Skin epidermis (tissue), 12 donors: ENCODE measurements at regions not wholly inside any gene's neighbourhood (a gene's known extent, or its start where the extent isn't known, plus 50 kb on each side); places are given as distances from the start of the nearest gene placed in this dataset.
"Not testable (repeated sequence)": the region's sequence is repeated elsewhere in the genome, so short reads cannot be mapped to it uniquely, and the experiment has no call there.

Experiments
- H3K27ac ChIP-seq, 21 experiments: fragments of 200-600 bp; sonication (generic) in 11 of 21; one replicate each; pipeline ENCODE4 v1.5.0; 2020; ENCODE audit warnings: mild to moderate bottlenecking in 3 of 21, inconsistent platforms in 2 of 21, moderate library complexity in 2 of 21
- H3K4me3 ChIP-seq, 7 experiments: fragments of 200-600 bp; sonication (generic) in 2 of 7; one replicate each; pipeline ENCODE4 v1.5.0; 2020; ENCODE audit warnings: inconsistent platforms in 2 of 7, mild to moderate bottlenecking in 2 of 7, moderate library complexity in 1 of 7

DNA sequence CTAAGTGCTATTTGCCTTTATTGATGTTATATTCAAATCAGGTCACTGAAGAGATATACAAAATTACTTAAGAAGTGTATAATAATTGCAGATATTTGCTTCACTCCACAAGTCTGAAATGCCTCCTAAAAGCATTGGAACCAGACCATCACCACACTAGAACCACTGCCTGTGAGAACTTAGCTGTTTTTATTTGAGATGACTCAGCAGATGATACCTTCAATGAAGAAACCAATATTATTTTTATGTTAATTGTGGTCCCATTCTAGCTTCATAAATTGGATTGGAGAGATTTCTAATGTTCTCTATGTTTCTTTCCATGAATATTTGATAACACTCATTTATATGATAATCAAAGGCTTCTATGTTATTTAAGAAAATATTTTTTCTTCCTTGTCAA lies 740.6 kb downstream of the KCNT2 start:
- Histone ChIP-seq H3K27ac (no peak overlapping the region), H3K4me3 (no peak overlapping the region)

DNA sequence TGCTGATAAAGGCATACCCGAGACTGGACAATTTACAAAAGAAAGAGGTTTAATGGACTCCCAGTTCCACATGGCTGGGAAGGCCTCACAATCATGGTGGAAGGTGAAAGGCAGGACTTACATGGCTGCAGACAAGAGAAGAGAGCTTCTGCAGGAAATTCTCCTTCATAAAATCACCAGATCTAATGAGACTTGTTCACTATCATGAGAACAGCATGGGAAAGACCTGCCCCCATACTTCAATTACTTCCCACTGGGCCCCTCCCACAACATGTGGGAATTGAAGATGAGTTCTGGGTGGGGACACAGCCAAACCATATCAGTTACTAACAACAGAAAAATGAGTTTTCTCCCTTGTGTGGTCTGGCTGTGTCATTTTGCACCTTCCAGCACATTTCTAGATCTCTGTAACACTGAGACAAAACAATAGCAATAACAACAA lies 741.4 kb downstream of the KCNT2 start:
- H3K27ac ChIP-seq = no peak overlapping the region

DNA sequence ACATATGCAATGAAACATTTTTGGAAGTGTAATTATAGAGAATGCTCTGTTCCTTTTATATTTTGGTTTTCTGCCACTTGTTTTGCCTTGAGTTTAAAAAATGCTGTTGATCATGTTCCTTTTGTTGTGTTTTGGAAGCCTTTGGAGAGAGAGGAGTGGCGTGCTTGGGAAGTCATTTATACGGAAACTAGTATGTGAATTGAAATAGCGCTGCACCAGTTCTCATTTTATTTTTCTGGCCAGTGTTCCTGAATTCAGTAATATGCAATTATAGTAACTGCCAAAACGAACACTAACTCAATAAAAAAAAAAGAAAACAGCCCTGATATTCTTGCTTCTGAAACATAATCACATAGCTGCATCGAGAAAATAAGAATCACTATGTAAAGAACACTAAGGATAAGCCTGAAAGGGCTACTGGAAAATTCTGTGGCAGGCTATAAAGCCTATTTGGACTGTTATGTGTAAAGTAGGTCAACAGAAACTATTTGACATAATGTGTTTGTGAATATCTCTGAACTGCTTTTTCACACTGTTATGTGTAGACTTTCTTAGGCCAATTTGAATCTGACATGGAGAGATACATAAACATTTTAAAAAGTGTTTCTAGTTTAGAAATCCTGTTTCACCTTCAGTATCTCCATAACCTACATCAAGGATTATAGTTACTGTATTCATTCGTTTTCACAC lies 742.0 kb downstream of the KCNT2 start:
- no peak overlapping the region for H3K4me3 ChIP-seq
- H3K27ac ChIP-seq = no peak overlapping the region

More for the DNA sequence above, 741.4 kb downstream of the KCNT2 start:
- H3K4me3 ChIP-seq = no peak overlapping the region

DNA sequence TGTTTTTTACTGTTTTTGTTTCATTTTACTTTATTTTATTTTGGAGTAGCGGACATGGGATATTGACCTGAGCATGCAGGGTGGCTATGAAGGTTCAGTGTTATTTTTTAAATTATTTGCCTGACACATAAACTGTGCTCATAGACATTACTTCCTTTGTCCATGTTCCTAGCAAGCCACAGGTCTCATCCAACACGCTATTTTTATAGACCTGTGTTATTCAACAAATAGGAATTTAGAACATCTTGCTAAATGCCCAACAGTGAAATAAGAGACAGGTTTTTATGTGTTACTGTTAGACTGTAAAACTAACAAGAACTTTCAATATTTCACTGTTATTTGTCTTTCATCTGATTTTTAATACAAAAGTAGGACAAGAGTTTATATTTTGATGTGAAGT lies 756.4 kb downstream of the KCNT2 start:
- Histone ChIP-seq H3K27ac (no peak overlapping the region), H3K4me3 (no peak overlapping the region)

DNA sequence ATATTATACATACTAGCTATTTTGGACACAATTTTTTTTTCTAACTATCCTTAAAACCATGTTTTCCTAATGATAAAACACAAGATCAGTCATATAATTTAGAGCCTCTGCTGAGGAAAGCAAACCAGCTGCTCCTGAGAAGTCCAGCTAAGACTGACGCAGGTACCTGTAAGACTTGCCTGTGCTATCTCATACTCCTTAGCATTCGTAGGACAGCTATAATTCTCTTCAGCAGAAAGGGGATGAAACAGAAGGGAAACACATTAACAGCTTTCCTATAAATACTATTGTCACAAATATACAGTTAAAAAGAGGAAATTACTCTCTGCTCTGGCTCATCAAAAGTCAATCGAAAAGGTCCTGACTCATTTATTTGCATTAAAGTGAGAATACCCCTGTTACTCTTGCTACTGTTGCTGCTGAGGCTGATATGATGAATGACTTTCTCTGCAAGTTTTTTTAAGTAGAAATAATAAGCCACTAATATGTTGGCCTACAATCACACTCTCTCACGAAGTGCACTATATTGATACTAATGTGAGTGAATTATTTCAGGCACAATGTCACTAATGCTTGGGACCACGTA lies 757.1 kb downstream of the KCNT2 start:
- Histone ChIP-seq H3K4me3 (no peak overlapping the region), H3K27ac (no peak overlapping the region)

DNA sequence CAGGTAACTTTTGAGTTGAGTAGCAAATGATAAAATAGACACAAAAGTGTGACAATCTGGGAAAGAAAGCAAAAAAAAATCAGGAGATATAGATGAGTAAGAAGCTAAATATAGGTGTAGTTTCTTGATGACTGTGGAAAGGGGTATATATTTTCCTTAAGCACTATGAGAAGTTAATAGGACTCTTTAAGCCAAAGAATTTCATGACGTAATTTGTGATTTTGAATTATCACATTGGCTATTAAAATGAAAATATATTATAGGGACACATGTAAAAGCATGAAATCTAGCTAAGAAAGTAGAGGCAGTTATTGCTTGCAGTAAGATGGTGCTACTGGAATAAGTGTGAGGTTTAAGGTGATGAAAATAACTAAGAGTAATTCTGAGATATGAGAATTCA lies 759.1 kb downstream of the KCNT2 start:
- Histone ChIP-seq H3K4me3 (no peak overlapping the region), H3K27ac (no peak overlapping the region)

DNA sequence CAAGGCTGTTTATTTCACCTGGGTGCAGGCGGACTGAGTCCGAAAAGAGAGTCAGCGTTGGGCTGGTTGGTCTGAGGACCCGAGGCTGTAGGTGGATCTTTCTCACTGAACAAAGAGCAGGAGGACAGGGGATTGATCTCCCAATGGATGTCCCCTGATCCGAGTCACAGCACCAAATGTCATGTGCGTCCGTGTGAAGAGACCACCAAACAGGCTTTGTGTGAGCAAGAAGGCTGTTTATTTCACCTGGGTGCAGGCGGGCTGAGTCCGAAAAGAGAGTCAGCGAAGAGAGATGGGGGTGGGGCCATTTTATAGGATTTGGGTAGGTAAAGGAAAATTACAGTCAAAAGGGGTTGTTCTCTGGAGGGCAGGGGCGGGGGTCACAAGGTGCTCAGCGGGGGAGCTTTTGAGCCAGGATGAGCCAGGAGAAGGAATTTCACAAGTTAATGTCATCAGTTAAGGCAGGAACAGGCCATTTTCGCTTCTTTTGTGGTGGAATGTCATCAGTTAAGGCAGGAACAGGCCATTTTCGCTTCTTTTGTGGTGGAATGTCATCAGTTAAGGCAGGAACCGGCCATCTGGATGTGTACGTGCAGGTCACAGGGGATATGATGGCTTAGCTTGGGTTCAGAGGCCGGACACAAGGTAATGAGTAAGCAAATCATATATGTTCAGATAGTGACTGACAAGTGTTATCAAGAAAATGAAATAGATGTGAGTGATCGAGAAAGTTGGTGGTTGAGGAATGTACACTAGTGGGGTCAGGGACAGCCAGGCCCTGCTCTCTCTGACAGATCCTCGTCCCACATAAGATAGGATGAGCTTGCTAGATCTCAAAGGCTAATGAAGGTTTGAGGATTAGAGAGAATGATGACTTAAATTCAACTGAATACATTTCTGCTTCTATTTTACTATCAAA lies 760.0 kb downstream of the KCNT2 start:
- not testable (repeated sequence) for H3K4me3 ChIP-seq, H3K27ac ChIP-seq

DNA sequence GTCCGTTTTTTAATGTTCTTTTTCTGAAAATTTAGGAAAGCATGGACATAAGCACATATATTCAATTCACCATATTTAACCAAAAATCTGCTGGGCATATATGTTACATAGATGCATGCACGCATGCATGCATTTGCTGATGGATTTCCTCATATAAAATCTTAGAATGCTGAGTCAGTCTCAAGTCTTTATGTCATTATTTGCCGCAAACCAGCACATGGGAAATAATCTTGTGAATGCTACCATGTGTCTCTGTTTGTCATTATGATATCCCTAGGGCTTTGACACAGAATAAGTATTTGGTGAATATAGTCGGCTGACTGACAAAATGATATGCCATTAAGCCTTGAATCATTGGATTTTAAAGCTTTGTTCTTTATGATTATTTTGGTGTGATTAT lies 776.5 kb downstream of the KCNT2 start:
- H3K27ac ChIP-seq = no peak overlapping the region
- no peak overlapping the region for H3K4me3 ChIP-seq

DNA sequence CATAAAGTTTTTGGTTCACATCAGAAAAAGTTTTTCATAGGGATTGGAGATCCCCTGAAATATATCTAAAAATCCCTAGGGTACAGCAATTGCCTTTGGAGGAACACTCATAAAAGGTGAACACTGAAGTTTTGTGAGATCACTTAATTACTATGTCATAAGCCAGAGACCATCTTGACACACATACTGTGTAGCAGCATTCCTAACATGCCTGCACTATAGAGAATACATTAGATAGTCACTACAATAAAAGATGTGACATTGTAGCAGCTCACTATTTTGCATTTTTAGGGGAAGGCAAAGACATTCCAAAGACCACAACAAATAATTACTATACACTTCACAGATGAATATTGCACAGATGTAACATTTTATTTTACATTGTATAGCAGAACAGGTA lies 779.9 kb downstream of the KCNT2 start:
- no peak overlapping the region for H3K27ac ChIP-seq
- H3K4me3 ChIP-seq = no peak overlapping the region

DNA sequence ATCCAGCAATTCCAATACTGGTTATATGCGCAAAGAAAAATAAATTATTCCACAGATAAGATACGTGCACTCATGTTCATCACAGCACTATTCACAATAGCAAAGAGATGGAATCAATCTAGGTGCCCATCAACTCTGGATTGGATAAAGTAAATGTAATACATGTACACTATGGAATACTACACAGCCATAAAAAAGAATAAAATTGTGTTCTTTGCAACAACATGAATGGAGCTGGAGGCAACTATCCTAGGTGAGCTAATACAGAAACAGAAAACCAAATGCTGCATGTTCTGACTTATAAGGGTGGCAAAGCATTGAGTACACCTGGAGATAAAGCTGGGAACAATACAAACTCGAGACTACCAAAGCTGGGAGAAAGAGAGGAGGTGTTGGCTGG lies 787.3 kb downstream of the KCNT2 start:
- Histone ChIP-seq H3K27ac (no peak overlapping the region), H3K4me3 (no peak overlapping the region)

DNA sequence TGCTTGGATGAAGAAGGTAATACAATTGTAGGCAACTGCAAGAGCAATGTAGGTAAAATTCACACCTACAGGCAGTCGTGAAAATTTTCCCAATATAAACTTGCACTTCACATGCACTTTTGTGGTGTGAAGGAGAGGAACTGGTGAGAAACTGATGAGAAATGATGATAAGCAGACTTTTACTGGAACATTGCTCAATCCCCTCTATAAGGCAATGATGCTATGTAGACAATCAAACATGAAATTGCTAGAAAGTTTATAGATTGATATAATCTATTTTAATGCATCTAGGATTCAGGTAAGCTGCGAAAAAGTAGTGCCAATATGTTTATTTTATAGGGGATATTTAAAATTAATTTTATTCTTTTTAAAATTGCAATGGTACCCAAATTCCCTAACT lies 802.2 kb downstream of the KCNT2 start:
- Histone ChIP-seq H3K4me3 (no peak overlapping the region), H3K27ac (no peak overlapping the region)

DNA sequence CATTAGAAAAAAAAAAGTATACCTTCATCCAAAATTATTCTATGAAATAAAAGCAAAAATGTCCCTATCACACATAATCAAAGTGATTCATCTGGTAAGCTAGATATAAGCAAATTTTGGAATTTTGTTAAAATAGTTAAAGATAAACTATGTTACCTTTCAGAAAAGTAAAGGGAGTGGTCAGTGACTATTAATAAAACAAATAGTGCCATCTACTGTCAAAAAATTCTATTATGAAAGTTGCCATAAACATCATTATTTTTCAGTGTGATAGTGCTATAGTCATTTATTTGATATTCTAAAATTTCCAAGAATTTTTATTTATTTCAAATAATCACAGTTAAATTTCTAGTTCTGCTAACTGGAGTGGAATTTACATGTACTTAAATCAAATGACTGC lies 803.7 kb downstream of the KCNT2 start:
- H3K4me3 ChIP-seq = no peak overlapping the region
- H3K27ac ChIP-seq = no peak overlapping the region

DNA sequence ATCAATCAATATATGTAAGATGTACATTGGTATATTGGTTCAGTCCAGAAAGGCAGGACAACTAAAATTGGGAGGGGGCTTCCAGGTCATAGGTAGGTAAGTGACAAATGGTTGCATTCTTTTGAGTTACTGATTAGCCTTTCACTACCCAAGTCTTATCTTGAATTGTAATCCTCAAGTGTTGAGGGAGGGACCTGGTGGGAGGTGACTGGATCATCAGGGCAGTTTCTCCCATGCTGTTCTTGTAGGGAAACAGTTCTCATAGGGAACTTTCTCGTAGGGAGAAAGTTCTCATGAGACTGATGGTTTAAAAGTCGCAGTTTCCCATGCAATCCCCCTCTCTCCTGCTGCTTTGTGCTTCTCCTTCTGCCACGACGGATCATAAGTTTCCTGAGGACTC lies 809.2 kb downstream of the KCNT2 start:
- Histone ChIP-seq H3K27ac (no peak overlapping the region), H3K4me3 (no peak overlapping the region)

DNA sequence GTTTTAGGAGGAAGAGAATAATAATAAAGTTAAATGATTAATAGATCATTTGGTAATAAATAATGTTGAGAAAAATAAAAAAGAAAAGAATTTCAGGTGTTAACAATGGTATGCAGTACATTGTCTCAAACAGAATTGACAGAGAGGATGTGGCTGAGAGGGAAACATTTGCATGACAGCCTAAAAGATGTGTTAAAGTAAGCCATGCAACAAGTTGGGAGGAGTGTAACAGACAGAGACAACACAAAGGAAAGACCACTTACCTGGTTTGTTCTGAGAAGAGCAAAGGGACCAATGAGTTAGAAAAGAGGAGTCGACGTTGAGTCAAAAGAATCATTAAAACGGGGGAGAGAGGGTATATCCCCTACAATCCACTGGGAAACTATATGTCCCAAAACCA lies 814.0 kb downstream of the KCNT2 start:
- Histone ChIP-seq H3K27ac (no peak overlapping the region), H3K4me3 (no peak overlapping the region)

DNA sequence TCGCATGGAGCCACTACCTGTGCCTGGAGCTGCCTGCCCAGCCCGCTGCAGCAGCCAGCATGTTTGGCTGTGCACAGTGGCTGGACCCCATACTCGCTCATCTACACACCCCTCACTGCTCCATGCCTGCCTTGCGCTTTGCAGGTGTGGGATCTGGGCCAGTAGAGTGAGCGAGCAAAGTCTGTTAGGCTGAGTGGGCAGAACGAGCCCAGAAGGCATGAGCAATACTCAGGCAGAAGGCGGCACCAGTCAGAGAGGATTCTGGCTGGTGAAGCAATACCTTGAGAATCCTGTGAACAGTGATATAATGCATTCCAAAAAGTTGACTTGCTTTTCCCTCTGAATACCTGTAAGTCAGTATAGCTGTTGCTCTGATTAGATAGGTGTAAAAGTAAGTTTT lies 816.4 kb downstream of the KCNT2 start:
- Histone ChIP-seq H3K27ac (no peak overlapping the region), H3K4me3 (no peak overlapping the region)

DNA sequence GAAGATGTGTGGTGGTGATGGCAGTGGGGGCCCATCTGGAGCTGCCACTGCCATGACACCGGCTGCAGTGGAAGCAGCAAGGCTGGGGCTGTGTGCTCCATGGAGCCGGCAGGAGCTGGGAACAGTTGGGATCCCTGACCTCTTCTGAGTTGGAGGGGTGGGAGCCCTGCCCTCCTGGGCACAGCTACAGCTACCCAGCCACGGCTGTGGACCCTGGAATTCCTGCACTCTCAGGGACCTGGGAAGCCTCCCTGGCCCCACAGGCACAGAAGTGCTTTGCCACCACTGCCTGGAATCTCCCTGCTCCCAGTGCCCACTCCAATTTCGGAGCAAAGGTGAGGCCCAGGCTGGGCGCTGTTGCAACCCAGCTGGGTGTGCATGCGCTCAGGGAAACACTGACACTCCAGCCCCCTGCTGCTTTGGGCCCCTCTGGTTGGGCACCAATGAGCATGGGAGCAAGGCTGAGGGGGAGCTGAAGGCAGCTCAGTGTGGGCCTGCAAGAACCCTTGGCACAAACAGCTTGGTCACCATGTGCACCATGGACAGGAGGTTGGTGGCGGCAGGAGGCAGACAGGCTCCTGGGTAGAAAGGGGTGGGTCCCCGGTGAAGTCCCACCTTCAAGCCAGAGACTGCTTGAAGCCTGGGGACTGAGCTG lies 817.6 kb downstream of the KCNT2 start:
- Histone ChIP-seq H3K27ac (no peak overlapping the region), H3K4me3 (no peak overlapping the region)

DNA sequence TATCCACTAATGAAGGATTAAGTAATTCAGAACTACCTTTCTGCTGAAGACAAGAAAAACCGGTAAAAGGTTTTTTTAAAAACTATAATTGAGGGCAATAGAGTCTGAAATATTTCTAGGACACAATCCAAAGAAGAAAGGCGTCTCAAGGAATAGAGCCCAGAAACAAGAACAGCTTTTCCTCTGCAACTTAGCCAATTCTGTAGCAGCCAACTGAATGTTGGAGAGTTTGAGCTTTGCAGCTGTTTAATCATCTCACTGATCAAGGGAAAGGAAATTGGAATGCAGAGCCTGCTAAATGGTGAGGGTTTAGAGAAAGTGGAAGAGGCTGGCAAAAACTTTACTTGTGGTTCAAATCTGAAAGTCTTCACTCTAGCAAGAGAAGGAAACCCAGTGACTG lies 818.9 kb downstream of the KCNT2 start:
- Histone ChIP-seq H3K4me3 (no peak overlapping the region), H3K27ac (no peak overlapping the region)

DNA sequence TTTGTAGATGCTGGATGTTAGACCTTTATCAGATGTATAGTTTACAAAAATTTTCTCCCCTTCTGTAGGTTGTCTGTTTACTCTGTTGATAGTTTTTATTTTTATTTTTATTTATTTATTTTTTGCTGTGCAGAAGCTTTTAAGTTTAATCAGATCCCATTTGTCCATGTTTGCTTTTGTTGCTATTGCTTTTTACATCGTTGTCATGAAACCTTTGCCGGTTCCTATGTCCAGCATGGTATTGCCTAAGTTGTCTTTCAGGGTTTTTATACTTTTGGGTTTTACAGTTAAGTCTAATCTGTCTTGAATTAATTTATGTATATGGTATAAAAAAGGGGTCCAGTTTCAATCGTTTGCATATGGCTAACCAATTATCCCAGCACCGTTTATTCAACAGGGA lies 819.5 kb downstream of the KCNT2 start:
- Histone ChIP-seq H3K4me3 (no peak overlapping the region), H3K27ac (no peak overlapping the region)

DNA sequence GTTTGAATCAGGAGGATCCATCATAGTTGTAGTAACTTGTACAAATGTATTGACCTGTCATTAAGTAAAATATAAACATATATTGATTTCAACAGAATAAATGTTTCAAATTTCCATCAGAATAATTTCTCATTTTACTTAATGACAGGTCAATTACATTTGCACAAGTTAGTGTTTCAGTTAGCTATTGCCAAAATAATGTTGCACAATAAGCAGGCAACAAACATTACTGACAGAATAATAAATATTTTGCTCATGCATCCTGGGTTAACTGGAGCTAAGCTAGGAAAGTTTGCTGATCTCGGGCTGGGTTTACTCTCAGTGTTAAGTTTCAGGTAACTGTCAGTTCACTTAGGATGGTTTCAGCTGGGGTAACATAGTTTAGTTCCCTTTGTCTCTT lies 822.4 kb downstream of the KCNT2 start:
- Histone ChIP-seq H3K4me3 (no peak overlapping the region), H3K27ac (no peak overlapping the region)

DNA sequence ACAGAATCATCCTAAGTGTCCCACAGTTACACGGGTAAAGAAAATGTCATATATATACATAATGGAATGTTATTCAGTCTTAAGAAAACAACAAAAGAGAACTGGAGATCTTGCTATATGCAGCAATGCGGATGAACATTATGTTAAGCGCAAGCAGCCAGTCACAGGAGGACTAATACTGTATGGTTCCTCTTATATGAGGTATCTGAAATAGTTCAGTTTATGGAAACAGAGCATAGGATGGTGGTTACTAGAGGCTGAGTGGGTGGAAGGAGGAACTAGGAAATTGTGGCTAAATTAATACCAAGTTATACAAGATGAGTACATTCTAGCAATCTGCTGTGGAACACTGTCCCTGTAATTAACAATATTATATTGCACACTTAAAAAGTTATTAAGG lies 834.3 kb downstream of the KCNT2 start:
- no peak overlapping the region for H3K4me3 ChIP-seq
- no peak overlapping the region for H3K27ac ChIP-seq

DNA sequence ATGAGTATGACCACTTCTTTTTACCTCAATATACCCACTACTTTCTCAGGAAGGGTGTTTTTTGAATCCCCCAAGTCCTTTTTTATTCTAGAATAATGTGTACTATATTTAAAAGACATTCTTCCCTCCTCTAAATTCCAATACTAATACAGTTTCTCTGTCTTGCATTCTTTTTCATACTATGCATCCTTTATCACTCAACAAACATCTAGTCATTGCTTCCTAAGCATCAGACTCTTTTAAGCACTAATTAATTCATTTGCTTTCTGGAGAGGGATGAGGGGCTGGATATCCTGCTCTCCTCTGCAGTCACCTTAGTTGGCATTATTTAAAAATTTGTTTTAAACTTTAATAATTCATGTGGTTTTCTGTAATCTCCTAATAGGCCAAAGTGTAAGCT lies 838.8 kb downstream of the KCNT2 start:
- Histone ChIP-seq H3K4me3 (no peak overlapping the region), H3K27ac (no peak overlapping the region)
